ENCODE measurements at regions not wholly inside any gene's neighbourhood (a gene's known extent, or its start where the extent isn't known, plus 50 kb on each side); places are given as distances from the start of the nearest gene placed in this dataset.

- H3K27ac ChIP-seq (ENCODE audit: insufficient read depth, low read length) = no peak overlapping the region
- no peak overlapping the region for H4K91ac ChIP-seq (ENCODE audit: insufficient read depth, low read depth, low read length)
- H3K4me3 ChIP-seq (ENCODE audit: insufficient read depth, low read depth, low read length) = no peak overlapping the region
- DNase-seq (no peak), ATAC-seq (ENCODE audit: low read depth) (no peak)
- no peak overlapping the region for H2BK5ac ChIP-seq (ENCODE audit: low read depth, low read length, poor library complexity, severe bottlenecking)
- H2BK120ac ChIP-seq (ENCODE audit: low read depth, low read length) = no peak overlapping the region
- TF ChIP-seq RCOR1 (IDR thresholded peaks at IDR 0.05; ENCODE audit: insufficient replicate concordance, low read length) (no peak), POLR2A (IDR thresholded peaks at IDR 0.05; ENCODE audit: low read depth, low read length) (no peak), CTCF (conservative IDR thresholded peaks at IDR 0.05; ENCODE audit: low read depth, low read length) (no peak)
- no peaks in the 10 kb centered on the region for H3K9me3 ChIP-seq (ENCODE audit: control insufficient read depth, insufficient read depth, low read length)
- intact Hi-C loops (cut with micrococcal nuclease) (no loop called here), in situ Hi-C loops (cut with MboI; ENCODE audit: low sequenced_read_pairs) (no loop called here), dilution Hi-C loops (cut with HindIII; ENCODE audit: low sequenced_read_pairs, unreplicated experiment) (no loop called here)
- H2AK5ac ChIP-seq (ENCODE audit: low read depth, low read length) = no peak overlapping the region
- no peak overlapping the region for H3K56ac ChIP-seq (ENCODE audit: extremely low read depth, insufficient read depth, low read length)
- no peaks in the 10 kb centered on the region for H3K4me1 ChIP-seq (ENCODE audit: control insufficient read depth, insufficient read depth, low read length)
- no peak overlapping the region for H2BK20ac ChIP-seq (ENCODE audit: low read depth, low read length)
- no peak overlapping the region for H3K18ac ChIP-seq (ENCODE audit: low read depth, low read length)
- H4K5ac ChIP-seq (ENCODE audit: low read depth, low read length) = no peak overlapping the region
- no peak overlapping the region for H4K8ac ChIP-seq (ENCODE audit: low read depth in 2 of 2, low read length in 2 of 2)
- H2AK9ac ChIP-seq (replicated peaks; ENCODE audit: low read depth, low read length, poor library complexity) = no peak overlapping the region
- H3K36me3 ChIP-seq (ENCODE audit: control insufficient read depth, insufficient read depth, low read length) = no peaks in the 10 kb centered on the region
- H3K9ac ChIP-seq (ENCODE audit: low read depth, low read length) = no peak overlapping the region
- CTCF ChIA-PET = no interaction called here
- H3K4me2 ChIP-seq (ENCODE audit: low read depth, low read length) = no peak overlapping the region
- BruUV-seq (replicated peaks) = no TSS peak
- H3K79me1 ChIP-seq (ENCODE audit: low read depth in 1 of 2, low read length in 2 of 2) = no peaks in the 10 kb centered on the region
- H4K20me1 ChIP-seq (ENCODE audit: insufficient read depth, low read length) = no peaks in the 10 kb centered on the region
- no peak overlapping the region for H3K14ac ChIP-seq (replicated peaks; ENCODE audit: low read depth, low read length)
- no peak overlapping the region for H2BK15ac ChIP-seq (ENCODE audit: low read depth, low read length)
- no peak overlapping the region for H3K4ac ChIP-seq (ENCODE audit: low read depth, low read length)
- POLR2A ChIA-PET (ENCODE audit: unreplicated experiment) = no interaction called here
- H3K9me1 ChIP-seq (ENCODE audit: insufficient read depth, low read length) = no peaks in the 10 kb centered on the region
- H2AFZ ChIP-seq (replicated peaks; ENCODE audit: low read length, poor library complexity) = no peak overlapping the region
- H3K23ac ChIP-seq (ENCODE audit: low read depth, low read length) = no peak overlapping the region
- peaks cover 8% of the 10 kb centered on the region for H3K27me3 ChIP-seq (ENCODE audit: control insufficient read depth, insufficient read depth, low read length)
- WGBS, 2 experiments (ENCODE audit: extremely low coverage in 2 of 2, insufficient read length in 1 of 2) = 71% methylated on average over 2 of the region's 3 CpGs; no CpG with 5 or more reads in 1 of the 2 experiments
These were observed 216.8 kb upstream of the IER5L start for GRCh38 chr9:129394886-129395279.
